Endothelial cell of umbilical vein (primary cell): ENCODE measurements at regions not wholly inside any gene's neighbourhood (a gene's known extent, or its start where the extent isn't known, plus 50 kb on each side); places are given as distances from the start of the nearest gene placed in this dataset.

Experiments used
- BruUV-seq: library from RNA; stranded (reverse); fragments of 400-500 nt; replicated peaks from 2 replicates; lab custom pipeline; 2021; lab: Mats Ljungman, UMichigan
- CTCF ChIA-PET: fragments of 300-600, 350-600 bp; sonication (Branson Sonifier 250); formaldehyde crosslinking; loops from one replicate; lab custom pipeline; 2021; ENCODE audit warnings: antibody characterized with exemption, inconsistent platforms; lab: Charles Lee
- POLR2A ChIA-PET: fragments of 300-600, 350-600 bp; sonication (Branson Sonifier 250); formaldehyde crosslinking; loops from one replicate; lab custom pipeline; 2021; ENCODE audit warnings: antibody characterized with exemption, inconsistent platforms; lab: Charles Lee
- DNase-seq: peaks from one replicate; pipeline ENCODE4 v3.0.0-alpha.2; 2011; ENCODE audit warnings: low read depth, low spot score
- FAIRE-seq: peaks from 2 replicates; lab custom pipeline; 2011; peaks lifted over from hg19 to GRCh38; lab: Jason Lieb, UNC
- H2AFZ ChIP-seq: 2 replicates; pipeline ENCODE4 v1.6.0; 2012; ENCODE audit warnings: low read depth, low read length, control low read depth, inconsistent platforms
- H3K27ac ChIP-seq: 2 replicates; pipeline ENCODE4 v1.5.1; 2011; ENCODE audit warnings: low read depth, mild to moderate bottlenecking, control low read depth, low read length, moderate library complexity; ENCODE audit not compliant: insufficient read depth
- H3K27me3 ChIP-seq, 2 experiments: 2 replicates each; pipeline versions ENCODE4 v1.6.0 to v1.6.1; 2011; ENCODE audit warnings: low read length in 2 of 2, mixed read lengths in 1 of 2; ENCODE audit not compliant: control insufficient read depth in 2 of 2, insufficient read depth in 2 of 2
- H3K36me3 ChIP-seq, 2 experiments: 2 replicates in 1 of 2; 3 replicates in 1 of 2; pipeline ENCODE4 v1.5.1; 2011; ENCODE audit warnings: low read length in 2 of 2, mild to moderate bottlenecking in 1 of 2, moderate library complexity in 1 of 2; ENCODE audit not compliant: control insufficient read depth in 2 of 2, insufficient read depth in 2 of 2; ENCODE audit errors: extremely low read depth in 1 of 2
- H3K4me1 ChIP-seq: 3 replicates; pipeline ENCODE4 v1.5.1; 2011; ENCODE audit warnings: mild to moderate bottlenecking, low read length; ENCODE audit not compliant: control insufficient read depth, insufficient read depth; ENCODE audit errors: extremely low read depth
- H3K4me2 ChIP-seq: 2 replicates; pipeline ENCODE4 v1.6.1; 2011; ENCODE audit warnings: low read length, control low read depth, mixed read lengths; ENCODE audit not compliant: insufficient read depth
- H3K4me3 ChIP-seq, 3 experiments: fragments of 200-600 bp in 1 of 3; sonication (generic), shearing (Covaris generic) in 1 of 3; replicated peaks in 1 of 3; 2 replicates each; pipeline ENCODE4 v1.5.1; 2011 to 2016; ENCODE audit warnings: control low read depth in 3 of 3, low read length in 3 of 3, mild to moderate bottlenecking in 2 of 3, inconsistent platforms in 1 of 3, low read depth in 1 of 3, moderate library complexity in 1 of 3; ENCODE audit not compliant: insufficient read depth in 1 of 3
- H3K79me2 ChIP-seq: 2 replicates; pipeline ENCODE4 v1.6.0; 2012; ENCODE audit warnings: low read length, inconsistent platforms; ENCODE audit not compliant: control insufficient read depth, insufficient read depth
- H3K9ac ChIP-seq: replicated peaks from 2 replicates; pipeline ENCODE3; 2011; ENCODE audit warnings: low read length, control low read depth; ENCODE audit not compliant: insufficient read depth; ENCODE audit errors: extremely low read depth
- H3K9me1 ChIP-seq: replicated peaks from 3 replicates; pipeline ENCODE4 v1.6.0; 2011; ENCODE audit warnings: mild to moderate bottlenecking, low read length; ENCODE audit not compliant: control insufficient read depth, insufficient read depth; ENCODE audit errors: extremely low read depth
- H3K9me3 ChIP-seq: replicated peaks from 2 replicates; pipeline ENCODE4 v1.5.1; 2012; ENCODE audit warnings: low read length, inconsistent platforms; ENCODE audit not compliant: control insufficient read depth, insufficient read depth
- H4K20me1 ChIP-seq: replicated peaks from 2 replicates; pipeline ENCODE3; 2011; ENCODE audit warnings: mild to moderate bottlenecking, low read length; ENCODE audit not compliant: control insufficient read depth, insufficient read depth; ENCODE audit errors: extremely low read depth
- EZH2 ChIP-seq: IDR thresholded peaks from 2 replicates; pipeline ENCODE4 v1.6.1; 2012; ENCODE audit warnings: borderline replicate concordance, low read depth, mild to moderate bottlenecking, moderate library complexity, low read length, inconsistent platforms; ENCODE audit not compliant: severe bottlenecking
- FOS ChIP-seq: IDR thresholded peaks from 2 replicates; pipeline ENCODE4 v1.6.1; 2011; ENCODE audit warnings: mild to moderate bottlenecking, low read length, moderate library complexity, borderline replicate concordance; ENCODE audit not compliant: insufficient read depth
- GATA2 ChIP-seq: IDR thresholded peaks from 2 replicates; pipeline ENCODE4 v1.7.0; 2011; ENCODE audit warnings: low read depth, mild to moderate bottlenecking, moderate library complexity, mixed read lengths, low read length; ENCODE audit not compliant: insufficient read length, insufficient read depth
- JUN ChIP-seq: IDR thresholded peaks from 2 replicates; pipeline ENCODE4 v1.6.1; 2011; ENCODE audit warnings: borderline replicate concordance, low read depth; ENCODE audit not compliant: insufficient read length, insufficient read depth
- MYC ChIP-seq: IDR thresholded peaks from one replicate; pipeline ENCODE4 v1.6.1; 2011; ENCODE audit warnings: mild to moderate bottlenecking, low read depth, low read length
- POLR2A ChIP-seq: IDR thresholded peaks from 2 replicates; pipeline ENCODE4 v1.6.1; 2012; ENCODE audit warnings: low read depth, mild to moderate bottlenecking, control low read depth, low read length
- POLR2AphosphoS5 ChIP-seq: IDR thresholded peaks from 2 replicates; pipeline ENCODE4 v1.6.1; 2012; ENCODE audit warnings: low read depth, mild to moderate bottlenecking, control low read depth, low read length, moderate library complexity; ENCODE audit not compliant: insufficient read depth
- dilution Hi-C: fragments of 300-500 bp; cut with MboI; formaldehyde crosslinking; loops from one replicate; pipeline ENCODE4 v1.15.0; 2019; ENCODE audit warnings: low sequenced_read_pairs; ENCODE audit not compliant: extremely low pct_ligation_motif_present
- intact Hi-C: fragments of 100-400 bp; cut with micrococcal nuclease; formaldehyde crosslinking; loops from one replicate; pipeline ENCODE4 v1.10.0; 2022
- TF ChIP-seq, protein P1 (sequence below), 2 donors: IDR thresholded peaks; 1 replicate in 1 of 2; 2 replicates in 1 of 2; pipeline ENCODE4 v1.5.1; 2011; ENCODE audit warnings: low read length in 2 of 2, mild to moderate bottlenecking in 2 of 2, moderate library complexity in 2 of 2, control low read depth in 1 of 2, inconsistent platforms in 1 of 2, low read depth in 1 of 2; ENCODE audit not compliant: insufficient read depth in 1 of 2; ENCODE audit errors: extremely low read depth in 1 of 2
- TF ChIP-seq, protein P2 (sequence below): IDR thresholded peaks from 2 replicates; pipeline ENCODE4 v1.6.1; 2011; ENCODE audit not compliant: insufficient read depth, insufficient read length

- no peaks in the 10 kb centered on the region for H3K9me3 ChIP-seq
- H4K20me1 ChIP-seq = no peaks in the 10 kb centered on the region
- H3K4me3 ChIP-seq = no peak overlapping the region
- TF ChIP-seq JUN (no peak), MYC (no peak), FOS (no peak), EZH2 (no peak), GATA2 (no peak), POLR2AphosphoS5 (no peak), POLR2A (no peak)
- TF ChIP-seq, protein P1, sequence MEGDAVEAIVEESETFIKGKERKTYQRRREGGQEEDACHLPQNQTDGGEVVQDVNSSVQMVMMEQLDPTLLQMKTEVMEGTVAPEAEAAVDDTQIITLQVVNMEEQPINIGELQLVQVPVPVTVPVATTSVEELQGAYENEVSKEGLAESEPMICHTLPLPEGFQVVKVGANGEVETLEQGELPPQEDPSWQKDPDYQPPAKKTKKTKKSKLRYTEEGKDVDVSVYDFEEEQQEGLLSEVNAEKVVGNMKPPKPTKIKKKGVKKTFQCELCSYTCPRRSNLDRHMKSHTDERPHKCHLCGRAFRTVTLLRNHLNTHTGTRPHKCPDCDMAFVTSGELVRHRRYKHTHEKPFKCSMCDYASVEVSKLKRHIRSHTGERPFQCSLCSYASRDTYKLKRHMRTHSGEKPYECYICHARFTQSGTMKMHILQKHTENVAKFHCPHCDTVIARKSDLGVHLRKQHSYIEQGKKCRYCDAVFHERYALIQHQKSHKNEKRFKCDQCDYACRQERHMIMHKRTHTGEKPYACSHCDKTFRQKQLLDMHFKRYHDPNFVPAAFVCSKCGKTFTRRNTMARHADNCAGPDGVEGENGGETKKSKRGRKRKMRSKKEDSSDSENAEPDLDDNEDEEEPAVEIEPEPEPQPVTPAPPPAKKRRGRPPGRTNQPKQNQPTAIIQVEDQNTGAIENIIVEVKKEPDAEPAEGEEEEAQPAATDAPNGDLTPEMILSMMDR (IDR thresholded peaks at IDR 0.05; ENCODE audit: extremely low read depth in 1 of 2, insufficient read depth in 1 of 2, low read depth in 1 of 2, low read length in 2 of 2) = no peak
- TF ChIP-seq, protein P2, sequence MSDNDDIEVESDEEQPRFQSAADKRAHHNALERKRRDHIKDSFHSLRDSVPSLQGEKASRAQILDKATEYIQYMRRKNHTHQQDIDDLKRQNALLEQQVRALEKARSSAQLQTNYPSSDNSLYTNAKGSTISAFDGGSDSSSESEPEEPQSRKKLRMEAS = no peak
- FAIRE-seq (no peak), DNase-seq (no peak)
- no peaks in the 10 kb centered on the region for H3K36me3 ChIP-seq
- H3K79me2 ChIP-seq = no peaks in the 10 kb centered on the region
- H3K27ac ChIP-seq = no peak overlapping the region
- H3K4me2 ChIP-seq = no peak overlapping the region
- dilution Hi-C loops = no loop called here
- CTCF ChIA-PET = no interaction called here
- no peaks in the 10 kb centered on the region for H3K4me1 ChIP-seq
- no peak overlapping the region for H3K9ac ChIP-seq
- POLR2A ChIA-PET = no interaction called here
- no peaks in the 10 kb centered on the region for H3K9me1 ChIP-seq
- no TSS peak for BruUV-seq
- H2AFZ ChIP-seq = no peak overlapping the region
- intact Hi-C loops = no loop called here
- no peaks in the 10 kb centered on the region for H3K27me3 ChIP-seq
Measured at GRCh38 chr1:219398815-219399396, 214.0 kb downstream of the ZC3H11B start.
